NCI-H345 (cell line): ENCODE measurements at regions not wholly inside any gene's neighbourhood (a gene's known extent, or its start where the extent isn't known, plus 50 kb on each side); places are given as distances from the start of the nearest gene placed in this dataset.

Source experiments
- DNase-seq: peaks from one replicate; lab custom pipeline; 2025; lab: John Stamatoyannopoulos, UW

GRCh38 chr4:180642732-180643131 is 1600.5 kb upstream of the TENM3 start:
- no peak for DNase-seq

- DNase-seq, result no peak
Observed at GRCh38 chr4:180650273-180650672, 1592.9 kb upstream of the TENM3 start.

- DNase-seq, result no peak
Observed at GRCh38 chr4:180652533-180652932, 1590.7 kb upstream of the TENM3 start.

GRCh38 chr4:180655886-180656285 is 1587.3 kb upstream of the TENM3 start:
- no peak for DNase-seq

GRCh38 chr4:180657881-180658280 is 1585.3 kb upstream of the TENM3 start:
- DNase-seq, result no peak

- peak; percentile 57 for DNase-seq
Observed at GRCh38 chr4:180664766-180665368, 1578.3 kb upstream of the TENM3 start.

- DNase-seq, result no peak
Observed at GRCh38 chr4:180665481-180665880, 1577.7 kb upstream of the TENM3 start.

GRCh38 chr4:180665994-180666824 is 1577.0 kb upstream of the TENM3 start:
- no peak for DNase-seq

GRCh38 chr4:180668732-180669131 is 1574.5 kb upstream of the TENM3 start:
- DNase-seq, result no peak

- DNase-seq, result no peak
Observed at GRCh38 chr4:180669680-180670079, 1573.5 kb upstream of the TENM3 start.

GRCh38 chr4:180674619-180675358 is 1568.4 kb upstream of the TENM3 start:
- DNase-seq, result no peak

GRCh38 chr4:180675359-180675650 is 1567.9 kb upstream of the TENM3 start:
- DNase-seq, result no peak

- DNase-seq, result no peak
Observed at GRCh38 chr4:180680305-180680704, 1562.9 kb upstream of the TENM3 start.

- DNase-seq, result no peak
Observed at GRCh38 chr4:180682776-180683175, 1560.4 kb upstream of the TENM3 start.

- no peak for DNase-seq
Observed at GRCh38 chr4:180683186-180683585, 1560.0 kb upstream of the TENM3 start.

GRCh38 chr4:180688480-180688879 is 1554.7 kb upstream of the TENM3 start:
- no peak for DNase-seq

- DNase-seq, result no peak
Observed at GRCh38 chr4:180694875-180695274, 1548.3 kb upstream of the TENM3 start.

GRCh38 chr4:180695851-180696250 is 1547.4 kb upstream of the TENM3 start:
- DNase-seq, result no peak

- no peak for DNase-seq
Observed at GRCh38 chr4:180696460-180697092, 1546.6 kb upstream of the TENM3 start.

GRCh38 chr4:180698550-180699195 is 1544.5 kb upstream of the TENM3 start:
- DNase-seq, result no peak

GRCh38 chr4:180706766-180707165 is 1536.4 kb upstream of the TENM3 start:
- DNase-seq, result no peak
